ENCODE measurements at regions not wholly inside any gene's neighbourhood (a gene's known extent, or its start where the extent isn't known, plus 50 kb on each side); places are given as distances from the start of the nearest gene placed in this dataset.

- TF ChIP-seq, protein P1, sequence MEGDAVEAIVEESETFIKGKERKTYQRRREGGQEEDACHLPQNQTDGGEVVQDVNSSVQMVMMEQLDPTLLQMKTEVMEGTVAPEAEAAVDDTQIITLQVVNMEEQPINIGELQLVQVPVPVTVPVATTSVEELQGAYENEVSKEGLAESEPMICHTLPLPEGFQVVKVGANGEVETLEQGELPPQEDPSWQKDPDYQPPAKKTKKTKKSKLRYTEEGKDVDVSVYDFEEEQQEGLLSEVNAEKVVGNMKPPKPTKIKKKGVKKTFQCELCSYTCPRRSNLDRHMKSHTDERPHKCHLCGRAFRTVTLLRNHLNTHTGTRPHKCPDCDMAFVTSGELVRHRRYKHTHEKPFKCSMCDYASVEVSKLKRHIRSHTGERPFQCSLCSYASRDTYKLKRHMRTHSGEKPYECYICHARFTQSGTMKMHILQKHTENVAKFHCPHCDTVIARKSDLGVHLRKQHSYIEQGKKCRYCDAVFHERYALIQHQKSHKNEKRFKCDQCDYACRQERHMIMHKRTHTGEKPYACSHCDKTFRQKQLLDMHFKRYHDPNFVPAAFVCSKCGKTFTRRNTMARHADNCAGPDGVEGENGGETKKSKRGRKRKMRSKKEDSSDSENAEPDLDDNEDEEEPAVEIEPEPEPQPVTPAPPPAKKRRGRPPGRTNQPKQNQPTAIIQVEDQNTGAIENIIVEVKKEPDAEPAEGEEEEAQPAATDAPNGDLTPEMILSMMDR (IDR thresholded peaks at IDR 0.05), result no peak
- TF ChIP-seq EZH2 (IDR thresholded peaks at IDR 0.05; ENCODE audit: borderline replicate concordance, insufficient read depth, low read depth, low read length, poor library complexity, severe bottlenecking), result no peak
Observed at GRCh38 chr2:142223309-142223708, 92.5 kb upstream of the LRP1B start.

Measured in B cell (primary cell).